ENCODE measurements at regions not wholly inside any gene's neighbourhood (a gene's known extent, or its start where the extent isn't known, plus 50 kb on each side); places are given as distances from the start of the nearest gene placed in this dataset.

DNA sequence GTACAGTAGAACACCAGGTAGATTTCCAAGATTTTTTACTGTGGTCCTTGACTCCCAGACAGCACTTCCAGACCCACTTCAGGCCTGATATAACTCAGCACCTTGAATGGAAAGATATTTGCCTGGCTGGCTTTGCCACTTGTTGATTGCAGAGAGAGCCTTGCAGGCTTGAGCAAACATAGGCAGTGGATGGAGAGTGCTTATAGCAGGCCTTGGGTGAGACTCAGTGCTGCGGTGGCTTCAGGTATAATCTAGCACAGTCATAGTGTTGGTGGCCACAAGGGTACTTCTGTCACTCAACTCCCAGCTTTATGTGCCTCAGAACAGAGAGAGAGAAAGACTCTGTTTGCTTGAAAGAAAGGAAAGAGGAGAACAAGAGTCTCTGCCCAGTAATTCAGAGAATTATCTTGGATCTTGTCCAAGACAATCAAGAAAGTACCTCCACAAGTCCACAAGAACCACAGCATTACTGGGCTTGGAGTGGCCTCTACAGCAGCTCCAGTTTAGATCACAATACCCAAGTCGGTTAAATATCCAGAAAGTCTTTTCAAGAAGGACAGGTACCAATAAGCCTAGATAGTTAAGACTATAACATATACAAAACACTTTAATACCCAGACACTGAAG is 70.5 kb upstream of the FKBP1C start:
- Histone ChIP-seq H3K9me3 (no peaks in the 10 kb centered on the region), H3K27me3 (no peaks in the 10 kb centered on the region), H3K36me3 (replicated peaks in 1 of 2; ENCODE audit: insufficient read depth in 1 of 2, low read depth in 2 of 2) (no peaks in the 10 kb centered on the region), H3K4me1 (no peaks in the 10 kb centered on the region), H3K27ac (no peak overlapping the region), H3K4me3 (no peak overlapping the region)
- TF ChIP-seq CTCF (IDR thresholded peaks at IDR 0.05) (no peak), POLR2A (IDR thresholded peaks at IDR 0.05) (no peak)
- no peak for DNase-seq
- 79 to 87% methylated on average over 2 of the region's 2 CpGs for WGBS, 2 donors
- no peak for ATAC-seq
- intact Hi-C loops (cut with DNase I) = no loop called here

GRCh38 chr6:63149730-63150129 is 61.5 kb upstream of the FKBP1C start:
- Histone ChIP-seq H3K9me3 (no peaks in the 10 kb centered on the region), H3K36me3 (replicated peaks in 1 of 2; ENCODE audit: insufficient read depth in 1 of 2, low read depth in 2 of 2) (no peaks in the 10 kb centered on the region), H3K4me1 (no peaks in the 10 kb centered on the region), H3K27ac (no peak overlapping the region), H3K4me3 (no peak overlapping the region), H3K27me3 (no peaks in the 10 kb centered on the region)
- intact Hi-C loops (cut with DNase I) = no loop called here
- ATAC-seq (no peak), DNase-seq (no peak)
- no peak for TF ChIP-seq CTCF (IDR thresholded peaks at IDR 0.05)
- no peak for TF ChIP-seq POLR2A (IDR thresholded peaks at IDR 0.05)

DNA sequence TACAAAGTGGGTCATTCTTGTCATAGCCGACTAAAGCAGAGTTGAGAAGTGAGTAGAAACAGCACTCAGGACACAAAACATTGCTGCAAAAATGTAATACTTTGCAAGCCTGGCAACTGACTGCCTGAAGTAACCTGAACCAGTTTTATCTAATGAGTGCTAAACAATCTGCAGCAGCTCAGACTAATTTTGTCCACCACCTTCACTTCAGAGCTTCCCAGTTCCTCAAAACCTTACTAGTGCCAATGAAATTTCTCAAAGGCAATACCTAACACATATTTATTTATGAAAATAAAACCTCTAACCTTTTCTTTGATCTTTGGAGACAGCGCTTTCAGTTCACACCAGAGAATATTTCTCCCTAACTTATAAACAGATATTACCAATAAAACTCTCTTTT is 56.7 kb upstream of the FKBP1C start:
- H3K4me3 ChIP-seq = no peak overlapping the region
- no peak for ATAC-seq

More for the DNA sequence above, 56.7 kb upstream of the FKBP1C start:
- intact Hi-C loops (cut with DNase I) = no loop called here
- Histone ChIP-seq H3K27ac (no peak overlapping the region), H3K4me1 (no peaks in the 10 kb centered on the region), H3K36me3 (replicated peaks in 1 of 2; ENCODE audit: insufficient read depth in 1 of 2, low read depth in 2 of 2) (no peaks in the 10 kb centered on the region), H3K27me3 (no peaks in the 10 kb centered on the region), H3K9me3 (no peaks in the 10 kb centered on the region)
- no peak for DNase-seq
- WGBS, 2 donors = 72 to 80% methylated on average over 2 of the region's 2 CpGs
- TF ChIP-seq POLR2A (IDR thresholded peaks at IDR 0.05) (no peak), CTCF (IDR thresholded peaks at IDR 0.05) (no peak)

Data from body of pancreas (tissue), 4 donors.